GM12878 (cell line): ENCODE measurements at regions not wholly inside any gene's neighbourhood (a gene's known extent, or its start where the extent isn't known, plus 50 kb on each side); places are given as distances from the start of the nearest gene placed in this dataset.
"Not testable (repeated sequence)": the region's sequence is repeated elsewhere in the genome, so short reads cannot be mapped to it uniquely, and the experiment has no call there.

Experiments
- ATAC-seq: fragments of 200-7000 bp; cut with Tn5 transposase; 3 replicates; pipeline ENCODE4 v1.9.1; 2020; ENCODE audit warnings: mild to moderate bottlenecking, moderate library complexity
- BruUV-seq: library from RNA; stranded (reverse); fragments of 400-500 nt; replicated peaks from 2 replicates; lab custom pipeline; 2021; lab: Mats Ljungman, UMichigan
- CTCF ChIA-PET: fragments of 300-600 bp; sonication (Branson Sonifier 250); formaldehyde crosslinking; extraction: SDS; loops from one replicate; lab custom pipeline; 2021; ENCODE audit warnings: inconsistent platforms; lab: Yijun Ruan, JAX
- POLR2A ChIA-PET: fragments of 350-600 bp; formaldehyde crosslinking; extraction: SDS; loops from one replicate; lab custom pipeline; 2021; ENCODE audit warnings: inconsistent platforms; lab: Charles Lee
- RAD21 ChIA-PET: fragments of 300-600 bp; sonication (Branson Sonifier 250); formaldehyde crosslinking; loops from one replicate; lab custom pipeline; 2023; ENCODE audit warnings: antibody characterized with exemption; ENCODE audit not compliant: unreplicated experiment; lab: Charles Lee
- SMC1A ChIA-PET: fragments of 300-600 bp; sonication (Branson Sonifier 250); formaldehyde crosslinking; loops from one replicate; lab custom pipeline; 2023; ENCODE audit not compliant: unreplicated experiment, uncharacterized antibody; lab: Charles Lee
- DNase-seq: peaks from one replicate; pipeline ENCODE4 v3.0.0-alpha.2; 2011; ENCODE audit warnings: low read depth, low spot score
- FAIRE-seq: peaks from 3 replicates; lab custom pipeline; 2011; peaks lifted over from hg19 to GRCh38; lab: Jason Lieb, UNC
- H2AFZ ChIP-seq: 2 replicates; pipeline ENCODE4 v1.6.0; 2011; ENCODE audit warnings: low read depth, low read length, control low read depth; ENCODE audit not compliant: control insufficient read depth
- H3K27ac ChIP-seq: 2 replicates; pipeline ENCODE4 v1.5.1; 2011; ENCODE audit warnings: control low read depth; ENCODE audit not compliant: control insufficient read depth, insufficient read depth
- H3K27me3 ChIP-seq, 2 experiments: replicated peaks in 1 of 2; 2 replicates each; pipeline versions ENCODE4 v1.6.0 to v1.6.1; 2011; ENCODE audit warnings: low read length in 1 of 2; ENCODE audit not compliant: control insufficient read depth in 2 of 2, insufficient read depth in 2 of 2
- H3K36me3 ChIP-seq, 2 experiments: 2 replicates each; pipeline ENCODE4 v1.5.1; 2011; ENCODE audit warnings: low read length in 1 of 2; ENCODE audit not compliant: control insufficient read depth in 2 of 2, insufficient read depth in 2 of 2
- H3K4me1 ChIP-seq: 2 replicates; pipeline ENCODE4 v1.6.1; 2011; ENCODE audit warnings: mild to moderate bottlenecking, low read length, moderate library complexity, mixed read lengths; ENCODE audit not compliant: control insufficient read depth, insufficient read depth
- H3K4me2 ChIP-seq: 2 replicates; pipeline ENCODE4 v1.6.0; 2011; ENCODE audit warnings: control low read depth; ENCODE audit not compliant: control insufficient read depth, insufficient read depth
- H3K4me3 ChIP-seq: fragments of 200-600 bp; sonication (generic); 2 replicates; pipeline ENCODE4 v1.5.1; 2016
- H3K79me2 ChIP-seq: 2 replicates; pipeline ENCODE4 v1.6.0; 2011; ENCODE audit warnings: low read length; ENCODE audit not compliant: control insufficient read depth, insufficient read depth
- H3K9ac ChIP-seq: 2 replicates; pipeline ENCODE4 v1.8.0; 2011; ENCODE audit warnings: low read length, control low read depth, mixed read lengths; ENCODE audit not compliant: control insufficient read depth, insufficient read depth
- H3K9me3 ChIP-seq: replicated peaks from 3 replicates; pipeline ENCODE4 v1.5.1; 2011; ENCODE audit warnings: mild to moderate bottlenecking, low read length; ENCODE audit not compliant: control insufficient read depth, insufficient read depth
- H4K20me1 ChIP-seq: 2 replicates; pipeline ENCODE4 v1.6.0; 2011; ENCODE audit not compliant: control insufficient read depth, insufficient read depth
- RB1 ChIP-seq: fragments of 450-650 bp; formaldehyde crosslinking; IDR thresholded peaks from 2 replicates; pipeline ENCODE4 v1.6.1; 2017; ENCODE audit warnings: mild to moderate bottlenecking, borderline replicate concordance
- SREBF2 ChIP-seq: IDR thresholded peaks from 2 replicates; pipeline ENCODE4 v1.6.1; 2012; ENCODE audit warnings: mild to moderate bottlenecking, low read length
- TCF7 ChIP-seq: IDR thresholded peaks from 2 replicates; pipeline ENCODE4 v1.6.1; 2014; ENCODE audit warnings: antibody characterized with exemption, borderline replicate concordance
- WGBS: methylation state at CpG from one replicate; pipeline ENCODE4 v1.1.6; 2016; ENCODE audit warnings: low lambda C conversion rate; ENCODE audit not compliant: insufficient replicate concordance, insufficient coverage; ENCODE audit errors: missing lambda C conversion rate; 5-methylcytosine and 5-hydroxymethylcytosine counted together
- in situ Hi-C: fragments of 300-500 bp; cut with MboI; formaldehyde crosslinking; loops from 9 replicates; pipeline ENCODE4 v1.14.3; 2018; ENCODE audit warnings: mixed read lengths
- intact Hi-C: fragments of 100-400 bp; cut with micrococcal nuclease; formaldehyde crosslinking; loops from one replicate; pipeline ENCODE4 v1.14.2; 2022; ENCODE audit not compliant: unreplicated experiment

GRCh38 chr11:50348018-50348417 is 315.3 kb downstream of the OR4C45 start:
- RAD21 ChIA-PET, CTCF ChIA-PET, H4K20me1 ChIP-seq, H3K27me3 ChIP-seq, H3K9me3 ChIP-seq, intact Hi-C loops, SMC1A ChIA-PET, BruUV-seq, H3K4me2 ChIP-seq, in situ Hi-C loops, H3K4me1 ChIP-seq, ATAC-seq, H3K4me3 ChIP-seq, H3K27ac ChIP-seq, DNase-seq, POLR2A ChIA-PET, H3K36me3 ChIP-seq, FAIRE-seq, H3K79me2 ChIP-seq, H3K9ac ChIP-seq, H2AFZ ChIP-seq: not testable (repeated sequence)
- WGBS: no CpG with 5 or more reads among the region's 3 CpGs

GRCh38 chr11:50379484-50379883 is 346.8 kb downstream of the OR4C45 start:
- Histone ChIP-seq H3K4me2 (no peak overlapping the region), H3K4me1 (no peaks in the 10 kb centered on the region), H3K9me3 (peaks cover 1% of the 10 kb centered on the region; the same call in 1 of the 3 replicates), H3K9ac (no peak overlapping the region), H2AFZ (no peak overlapping the region), H4K20me1 (no peaks in the 10 kb centered on the region), H3K27ac (no peak overlapping the region), H3K4me3 (no peak overlapping the region), H3K27me3 (no peaks in the 10 kb centered on the region), H3K36me3 (no peaks in the 10 kb centered on the region), H3K79me2 (no peaks in the 10 kb centered on the region)
- 0% methylated on average over 1 of the region's 1 CpG for WGBS
- ChIA-PET RAD21 (no interaction called here), SMC1A (interaction anchor here (0.7 to 0.9 kb wide), 2 partner anchors 9 to 23 kb away, joined by 3 read pairs; no protein-coding TSS in a partner anchor), POLR2A (no interaction called here), CTCF (interaction anchor here (0.6 to 1.2 kb wide), 2 partner anchors 11 to 1282 kb away, joined by 3 to 5 read pairs; no protein-coding TSS in a partner anchor)
- no TSS peak for BruUV-seq
- FAIRE-seq: no peak
- intact Hi-C loops: no loop called here
- in situ Hi-C loops: no loop called here
- no peak for DNase-seq
- no peak for ATAC-seq
- no peak for TF ChIP-seq SREBF2
- no peak for TF ChIP-seq TCF7
- TF ChIP-seq RB1: no peak
